HG02938 (cell line): ENCODE measurements at regions not wholly inside any gene's neighbourhood (a gene's known extent, or its start where the extent isn't known, plus 50 kb on each side); places are given as distances from the start of the nearest gene placed in this dataset.

ENCODE experiments used
- ATAC-seq: cut with Tn5 transposase; IDR thresholded peaks from one replicate; pipeline ENCODE4 v1.9.1; 2021; ENCODE audit warnings: mild to moderate bottlenecking, moderate library complexity; ENCODE audit not compliant: unreplicated experiment

DNA sequence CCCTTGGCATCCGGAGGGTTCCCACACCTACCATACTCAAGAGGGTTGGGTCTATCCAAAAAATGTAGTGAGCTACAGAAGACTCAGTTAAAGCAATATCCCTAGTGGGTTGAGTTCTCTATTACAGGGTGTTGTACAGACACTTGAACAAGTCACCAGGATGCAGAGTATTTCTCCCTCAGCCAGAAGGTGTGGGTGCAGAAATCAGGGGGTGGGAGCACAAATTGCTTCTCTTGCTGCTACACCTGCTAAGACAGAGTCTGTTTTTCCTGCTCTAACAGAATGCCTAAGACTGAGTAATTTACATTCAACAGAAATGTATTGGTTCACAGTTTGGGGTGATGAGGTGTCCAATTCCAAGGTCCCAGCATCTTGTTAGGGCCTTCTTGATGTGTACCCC is 433.4 kb downstream of the TCERG1L start:
- ATAC-seq = no peak

DNA sequence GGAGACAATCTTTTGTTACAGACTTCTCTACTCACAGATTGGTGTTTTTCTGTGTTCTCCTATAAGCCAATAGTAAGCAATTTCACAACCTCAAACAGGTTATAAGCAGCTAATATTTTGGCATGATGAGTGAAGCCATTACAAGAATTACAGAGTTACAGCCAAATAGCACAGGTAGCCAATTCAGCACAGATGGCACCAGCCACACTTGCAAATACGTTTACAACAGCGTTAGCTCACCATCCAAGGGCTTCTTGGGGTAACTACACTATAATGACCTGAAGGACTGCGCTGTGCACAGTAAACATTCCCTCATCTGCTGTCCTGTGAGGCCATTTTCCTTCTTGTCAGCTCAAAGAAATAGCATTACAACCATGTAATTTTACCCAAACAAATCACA is 428.6 kb downstream of the TCERG1L start:
- no peak for ATAC-seq

DNA sequence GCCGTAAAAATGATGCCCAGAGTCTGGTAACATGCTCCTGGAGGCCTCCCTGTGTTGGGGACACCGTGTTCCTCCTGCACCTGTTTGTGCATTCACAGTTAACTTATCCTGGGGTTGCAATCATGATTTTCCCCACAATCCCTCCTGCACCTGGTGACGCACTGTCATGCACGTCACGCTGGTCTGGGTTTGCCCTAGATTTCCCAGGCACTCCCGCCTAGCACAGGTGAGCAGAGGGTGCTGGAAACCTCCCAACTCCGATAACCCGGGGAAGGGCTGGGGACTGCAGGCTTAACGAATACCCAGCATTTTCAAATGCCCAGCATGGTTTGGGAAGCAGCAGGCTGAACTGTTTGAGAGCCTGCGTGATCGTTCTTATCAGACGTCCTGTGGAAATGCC is 427.1 kb downstream of the TCERG1L start:
- ATAC-seq = no peak

DNA sequence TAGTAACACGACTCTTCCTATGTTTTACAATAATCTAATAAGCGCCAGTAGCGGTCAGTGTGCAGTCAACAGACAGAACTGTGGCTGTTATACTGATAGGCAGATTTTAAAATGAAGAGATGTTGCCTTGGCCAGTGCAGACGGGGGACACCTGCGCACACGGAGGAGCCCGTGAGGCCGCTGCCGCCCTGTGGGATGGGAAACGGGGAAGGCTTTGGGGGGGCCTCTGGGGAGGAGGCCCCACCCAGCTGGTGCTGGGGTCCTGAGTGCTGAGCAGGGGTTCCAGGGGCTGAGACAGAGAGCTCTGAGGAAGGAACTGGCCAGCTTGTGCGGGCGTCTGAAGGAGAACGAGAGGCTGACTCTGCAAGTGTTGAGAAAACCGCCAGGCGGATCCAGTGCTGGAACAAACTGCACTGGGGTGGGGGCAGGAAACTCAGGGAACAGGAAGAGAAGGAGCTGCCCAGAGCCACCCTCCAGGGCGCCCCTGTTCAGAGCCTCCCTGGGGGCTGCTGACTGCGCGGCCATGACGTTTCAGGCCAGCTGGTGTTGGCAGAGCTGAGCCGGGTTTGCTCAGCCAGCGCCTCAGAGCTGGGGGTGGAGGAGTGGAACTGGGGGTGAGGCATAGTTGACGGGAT is 426.4 kb downstream of the TCERG1L start:
- ATAC-seq = no peak

DNA sequence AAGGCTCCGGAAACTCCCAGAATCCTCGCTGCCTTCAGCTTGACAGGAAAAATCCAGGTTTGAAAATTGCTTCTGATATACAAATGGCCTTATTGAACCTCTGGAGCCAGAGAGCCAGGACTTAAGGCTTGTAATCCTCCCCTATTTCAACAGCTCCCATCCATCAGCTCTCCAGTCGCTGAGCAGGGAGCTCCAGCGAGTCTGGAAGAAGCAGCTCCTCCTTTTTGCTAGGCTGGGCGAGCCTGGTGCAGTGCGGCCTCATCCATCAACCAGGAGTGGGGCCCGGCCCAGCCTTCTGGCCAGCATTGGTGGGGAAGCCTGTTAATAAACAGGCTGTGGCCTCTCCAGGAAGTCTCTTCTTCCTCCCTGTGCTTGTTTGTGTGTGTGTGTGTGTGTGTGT is 424.4 kb downstream of the TCERG1L start:
- ATAC-seq = no peak

DNA sequence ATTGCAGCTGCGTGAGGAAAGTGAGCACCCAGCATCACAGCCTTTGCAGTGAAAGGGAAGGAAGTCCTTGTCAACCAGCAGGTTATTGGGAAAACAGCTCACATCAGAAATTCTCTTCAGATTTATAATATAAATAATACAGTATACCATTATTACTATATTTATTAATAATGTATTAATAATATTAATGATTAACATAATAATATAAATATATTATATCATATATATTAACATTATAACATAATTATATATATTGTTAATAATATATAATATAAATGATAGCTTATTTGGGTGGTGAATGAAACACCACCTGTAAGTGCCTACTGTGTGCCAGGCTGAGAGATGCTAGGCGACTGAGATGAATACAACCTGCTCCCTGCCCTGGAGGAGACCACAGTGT is 423.0 kb downstream of the TCERG1L start:
- no peak for ATAC-seq

DNA sequence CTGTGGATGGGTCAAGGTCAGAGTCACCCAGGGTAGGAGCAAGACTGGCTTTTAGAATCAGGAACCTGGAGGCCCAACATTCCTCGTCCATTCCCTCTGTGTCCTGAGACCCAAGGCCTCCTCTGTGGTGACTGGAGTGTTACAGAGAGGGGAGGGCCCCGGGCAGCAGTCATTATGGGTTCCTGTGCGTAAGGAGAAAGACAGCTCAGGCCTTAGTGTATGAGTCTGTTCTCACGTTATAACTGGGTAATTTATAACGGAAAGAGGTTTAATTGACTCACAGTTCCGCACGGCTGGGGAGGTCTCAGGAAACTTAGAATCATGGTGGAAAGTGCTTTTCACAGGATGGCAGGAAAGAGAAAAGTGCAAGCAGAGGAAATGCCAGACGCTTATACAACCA is 422.3 kb downstream of the TCERG1L start:
- no peak for ATAC-seq

DNA sequence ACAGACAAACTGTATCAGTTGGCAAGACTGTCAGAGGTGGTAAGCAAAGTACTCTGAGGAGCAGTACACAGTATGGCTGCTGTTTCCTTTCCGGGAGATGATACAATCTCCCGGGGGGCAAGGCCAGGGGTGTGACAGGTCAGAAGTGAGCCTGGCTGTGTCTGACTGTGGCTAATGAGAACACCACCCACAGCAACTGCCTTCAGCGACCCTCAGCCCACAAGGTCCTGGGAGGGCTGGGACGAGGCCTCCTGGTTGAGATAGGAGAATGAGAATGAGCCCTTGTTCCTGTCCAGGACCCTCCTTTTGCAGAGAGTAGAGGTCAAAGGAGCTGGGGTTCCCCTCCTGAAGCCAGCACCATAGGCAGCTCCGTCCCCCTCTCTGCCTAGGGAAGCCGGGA is 421.7 kb downstream of the TCERG1L start:
- no peak for ATAC-seq

DNA sequence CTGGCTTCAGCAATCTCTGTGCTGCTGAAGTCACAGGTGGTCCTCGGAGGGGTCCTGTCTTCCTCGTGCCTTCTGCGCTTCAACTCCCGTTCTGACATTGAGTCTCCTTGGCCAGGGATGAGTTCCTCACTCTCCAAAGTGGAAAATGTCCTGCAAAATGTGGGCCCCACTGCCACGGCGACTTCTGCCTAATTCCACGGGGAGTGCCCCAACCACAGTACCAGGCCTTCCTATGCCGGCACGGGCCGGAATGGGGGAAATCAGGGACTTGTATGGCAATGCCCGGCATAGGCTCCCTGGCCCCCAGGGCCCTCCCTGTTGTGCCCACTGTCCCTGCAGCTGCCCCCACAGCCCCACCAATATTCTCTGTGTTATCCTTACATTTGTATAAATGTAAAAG is 420.5 kb downstream of the TCERG1L start:
- ATAC-seq = no peak

DNA sequence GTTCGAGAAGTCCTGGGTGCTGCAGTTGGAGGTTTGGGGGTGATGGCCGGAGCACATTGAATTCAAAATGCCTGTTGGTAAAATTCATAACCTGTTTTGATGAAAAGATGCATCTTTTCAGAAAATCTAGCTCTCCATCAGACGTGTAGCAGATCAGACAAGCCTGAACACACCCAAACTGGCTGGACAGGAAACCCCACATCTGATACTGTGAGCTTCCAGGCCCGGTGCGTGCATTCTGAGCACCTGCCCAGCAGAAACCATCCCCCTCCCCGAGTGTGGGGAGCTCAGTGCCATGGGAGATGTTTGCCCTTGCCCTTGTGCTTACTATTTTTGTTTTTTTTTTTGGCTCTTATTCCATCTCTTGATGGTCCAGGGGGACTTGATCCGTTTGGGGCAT is 417.1 kb downstream of the TCERG1L start:
- no peak for ATAC-seq

DNA sequence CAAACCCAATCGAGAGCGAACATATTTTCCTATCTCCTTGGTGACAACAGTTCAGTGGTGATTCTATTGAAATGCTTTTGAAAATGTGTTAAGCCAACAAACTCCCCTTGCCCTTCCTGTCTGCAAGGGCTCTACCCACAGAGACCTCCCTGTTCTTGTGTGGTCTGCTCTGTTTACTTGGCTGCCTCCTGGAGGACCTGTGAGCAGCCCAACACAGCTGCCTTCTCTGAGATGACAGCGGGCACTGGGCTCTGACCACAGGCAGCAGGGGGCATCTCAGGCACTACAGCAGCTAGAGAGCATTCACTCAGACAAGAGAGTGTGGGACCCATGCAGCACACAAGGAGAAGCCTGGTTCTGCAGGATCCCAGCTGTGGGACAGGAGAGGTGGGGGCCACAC is 416.4 kb downstream of the TCERG1L start:
- no peak for ATAC-seq

DNA sequence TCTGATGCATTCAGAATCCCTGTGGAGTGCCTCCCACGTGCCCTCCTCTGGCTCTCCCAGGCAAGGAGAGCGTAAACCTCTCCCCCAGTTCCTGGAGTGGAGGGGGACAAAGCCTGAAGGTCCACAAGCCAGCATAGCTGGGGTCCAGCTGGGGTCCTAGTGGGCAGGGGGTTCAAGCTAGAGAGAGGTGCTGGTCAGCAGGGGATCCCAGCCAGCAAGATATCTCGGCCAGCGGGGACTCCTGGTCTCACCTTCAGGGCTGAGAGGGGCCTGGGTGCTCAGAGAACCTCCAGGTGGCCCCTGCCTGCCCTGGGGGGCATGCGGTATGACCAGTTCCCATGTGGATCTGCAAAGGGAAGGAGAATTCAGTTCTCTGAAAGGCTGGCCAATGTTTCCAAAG is 413.7 kb downstream of the TCERG1L start:
- no peak for ATAC-seq

DNA sequence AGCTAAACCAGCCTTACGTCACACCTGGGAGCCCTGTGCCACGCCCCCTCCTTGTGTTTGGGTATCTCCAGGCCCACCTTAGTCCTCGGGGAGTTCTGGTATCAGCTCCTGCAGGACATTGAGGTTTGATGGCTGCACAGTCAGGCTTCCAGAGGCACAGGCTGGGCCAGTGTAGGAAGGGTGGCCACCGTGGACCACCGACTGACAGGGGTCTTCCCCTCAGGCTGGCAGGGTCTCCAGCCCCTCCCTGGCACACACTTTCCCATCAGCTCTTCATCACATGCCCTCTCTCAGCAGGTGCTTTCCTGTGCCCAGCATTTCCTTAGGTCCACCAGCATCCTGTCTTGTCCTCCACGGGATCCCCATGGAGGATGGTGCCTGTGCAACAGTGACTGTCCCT is 413.1 kb downstream of the TCERG1L start:
- no peak for ATAC-seq

DNA sequence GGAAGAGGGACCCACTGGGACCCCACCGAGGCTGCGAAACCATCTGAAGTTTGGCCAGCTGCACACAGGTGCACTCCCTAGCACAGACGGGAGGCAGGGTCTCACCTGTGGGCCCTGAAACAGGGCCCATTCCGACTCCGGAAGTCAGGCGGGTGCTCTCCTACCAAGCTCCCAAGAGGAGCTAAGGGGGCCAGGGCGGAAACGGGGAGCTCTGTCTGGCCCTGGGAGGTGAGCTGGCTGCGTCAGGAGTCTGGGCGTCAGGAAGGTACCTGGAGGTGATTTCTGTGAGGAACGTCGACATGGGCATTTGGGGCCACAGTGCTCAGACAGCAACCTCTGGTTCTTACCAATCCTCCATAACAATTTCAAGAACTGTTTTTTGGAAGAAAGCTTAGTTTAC is 411.7 kb downstream of the TCERG1L start:
- ATAC-seq = no peak

DNA sequence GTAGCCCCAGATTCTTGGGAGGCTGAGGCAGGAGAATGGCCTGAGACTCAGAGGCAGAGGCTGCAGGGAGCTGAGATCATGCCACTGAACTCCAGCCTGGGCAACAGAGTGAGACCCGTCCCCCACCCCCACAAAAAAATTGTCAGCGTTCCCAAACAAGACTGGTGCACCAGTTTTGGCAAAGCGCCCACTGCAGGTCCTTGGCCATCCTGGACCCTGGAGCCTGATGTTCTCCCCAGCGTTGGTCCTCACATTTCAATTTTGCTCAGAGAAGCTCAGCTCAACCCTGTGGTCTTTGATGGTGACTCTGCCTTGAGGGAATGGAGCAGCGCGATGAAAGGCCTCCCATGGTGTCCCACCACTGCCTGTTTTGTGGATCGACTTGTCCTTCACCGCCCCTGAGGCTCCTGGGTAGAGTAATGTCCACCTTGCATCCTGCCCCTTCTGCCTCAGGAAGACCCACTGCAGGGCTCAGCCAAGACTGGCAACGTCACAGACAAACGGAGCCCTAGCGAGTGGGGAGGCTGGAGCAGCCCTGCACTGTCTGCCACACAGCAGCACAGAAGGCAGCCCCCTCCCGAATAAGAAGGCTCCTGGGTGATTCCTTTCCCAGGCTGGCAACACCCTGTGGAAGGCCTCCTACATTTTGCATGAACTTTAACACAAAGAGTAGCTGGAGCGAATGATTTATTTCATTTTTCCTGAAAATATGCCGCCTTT is 410.9 kb downstream of the TCERG1L start:
- ATAC-seq = no peak

DNA sequence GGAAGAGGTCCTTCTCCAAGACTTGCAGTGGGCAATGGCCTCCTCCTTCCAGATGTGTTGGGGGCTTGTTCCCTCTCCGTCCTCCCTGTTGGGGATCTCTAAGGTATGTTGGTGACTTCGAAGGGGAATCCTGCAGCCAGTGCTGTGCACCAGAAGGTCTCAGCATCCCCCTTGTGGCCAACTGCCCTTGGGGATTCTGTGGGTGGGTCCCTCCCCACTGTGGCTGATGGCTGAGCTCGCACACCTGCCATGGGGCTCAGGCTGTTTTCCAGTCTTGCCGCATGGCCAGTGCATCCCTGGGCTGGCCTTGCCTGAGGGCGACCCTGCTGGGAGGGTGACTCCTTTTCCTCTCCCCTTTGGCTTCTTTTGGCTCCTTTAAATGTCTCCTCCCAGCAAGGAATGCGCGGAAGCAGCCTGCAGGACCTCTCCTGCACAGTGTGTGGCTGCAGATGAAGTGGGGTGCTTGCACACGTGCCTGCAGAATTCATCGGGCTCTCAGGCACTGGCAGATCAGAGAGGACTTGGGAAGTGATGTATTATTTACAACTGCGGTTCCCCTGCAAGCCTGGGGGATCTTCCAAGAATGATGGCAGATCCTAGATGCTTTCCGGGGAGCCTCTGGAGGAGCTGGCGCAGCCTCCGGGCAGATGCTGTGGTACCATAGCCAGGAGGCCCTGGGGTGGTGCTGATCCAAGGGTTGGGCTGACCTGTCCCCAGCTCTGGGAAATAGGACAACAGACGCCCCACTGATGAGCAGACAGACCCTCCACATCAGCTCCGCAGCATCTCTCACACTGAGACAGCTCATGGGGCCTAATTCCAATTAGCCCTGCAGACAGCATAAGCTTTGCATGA is 410.0 kb downstream of the TCERG1L start:
- ATAC-seq = no peak

DNA sequence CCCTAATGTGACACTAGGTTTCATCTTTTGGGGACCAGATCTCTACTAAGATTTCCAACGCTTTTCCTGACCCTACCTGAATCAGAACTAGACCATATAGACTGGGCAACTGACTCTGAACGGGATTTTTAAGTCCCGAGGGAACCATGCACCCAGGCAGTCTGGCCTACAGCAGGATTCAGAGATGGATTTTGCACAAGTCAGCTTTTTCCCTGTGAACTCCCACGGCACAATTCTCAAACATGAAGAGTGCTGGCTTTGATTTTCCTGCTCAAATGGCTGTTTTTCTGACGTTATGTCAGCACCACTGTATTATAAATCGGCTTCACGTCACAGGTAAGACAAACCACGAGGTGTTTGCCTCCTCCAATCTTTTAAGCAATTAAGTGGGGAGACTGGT is 409.1 kb downstream of the TCERG1L start:
- ATAC-seq = no peak

DNA sequence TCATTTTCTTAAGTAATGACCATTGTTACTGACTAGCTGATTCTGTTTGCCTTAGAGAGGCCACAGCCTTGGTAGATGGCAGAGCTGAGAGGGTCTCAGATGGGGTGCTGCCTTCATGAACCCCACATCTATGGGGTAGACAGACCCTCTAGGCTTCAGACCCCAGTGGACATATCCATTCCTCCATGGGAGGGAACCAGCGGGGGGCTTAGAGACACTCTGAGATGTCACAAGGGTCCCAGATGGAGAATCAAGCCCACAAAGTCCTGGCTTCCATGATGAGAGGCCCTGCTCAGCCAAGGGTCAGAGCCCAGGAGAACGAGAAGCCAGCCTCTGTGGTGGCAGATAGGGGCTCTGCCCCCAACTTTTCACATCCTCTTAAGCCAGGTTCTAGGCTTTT is 408.6 kb downstream of the TCERG1L start:
- ATAC-seq = no peak

DNA sequence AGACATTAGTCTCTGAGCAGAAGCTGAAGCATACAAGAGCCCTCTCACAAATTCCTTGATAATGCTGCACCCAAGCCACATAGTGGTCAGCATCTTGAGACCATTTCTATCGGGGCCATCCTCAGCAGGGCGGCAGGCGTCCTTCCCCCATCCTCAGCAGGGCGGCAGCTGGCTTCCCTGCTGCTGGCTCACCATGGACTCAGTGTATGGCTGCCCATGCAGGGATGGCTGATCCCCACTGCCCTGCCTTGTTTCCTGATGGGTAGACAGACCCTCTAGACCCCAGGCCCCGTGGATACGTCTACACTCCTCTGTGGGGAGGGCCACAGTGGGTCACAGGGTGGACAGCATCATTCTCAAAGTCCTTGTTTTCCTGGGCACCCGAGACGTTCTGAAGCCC is 406.8 kb downstream of the TCERG1L start:
- ATAC-seq = no peak

DNA sequence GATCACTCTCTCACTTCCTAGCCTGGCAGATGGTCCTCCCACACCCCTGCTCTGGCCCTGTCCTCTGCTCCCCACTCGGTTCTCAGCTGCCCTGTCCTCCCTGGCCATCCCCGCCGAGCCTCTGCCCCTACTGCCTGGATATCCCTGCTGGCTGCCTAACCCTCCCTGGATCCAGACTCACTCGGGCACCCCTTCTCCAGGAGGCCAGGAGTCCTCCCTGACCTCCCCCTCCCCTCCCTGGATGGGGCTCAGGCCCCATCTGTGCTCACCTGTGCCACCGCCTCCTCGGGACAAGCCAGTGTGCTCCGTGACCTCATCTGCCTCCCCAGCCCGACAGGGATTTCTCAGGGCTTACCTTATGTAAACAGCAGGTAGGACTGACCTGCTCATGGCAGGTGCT is 406.1 kb downstream of the TCERG1L start:
- no peak for ATAC-seq

DNA sequence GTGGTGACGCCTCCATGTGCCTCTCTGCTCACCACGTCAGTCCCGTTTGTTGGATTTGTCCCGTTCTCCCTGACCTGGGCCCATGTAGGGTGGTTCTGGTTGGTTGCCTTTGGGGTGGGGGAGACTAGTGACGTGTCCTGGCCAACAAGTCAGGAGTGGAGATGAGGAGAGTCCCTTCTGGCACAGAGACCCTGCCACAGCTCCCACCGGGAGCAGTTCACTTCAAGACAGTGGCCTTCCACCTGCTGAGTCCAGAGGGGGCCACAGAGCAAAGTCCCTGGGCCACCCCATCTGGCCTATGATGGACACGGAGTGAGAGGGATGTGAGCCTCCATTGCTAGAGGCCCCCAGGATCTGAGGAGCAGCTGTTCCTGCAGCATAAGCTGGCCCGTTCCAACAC is 405.6 kb downstream of the TCERG1L start:
- ATAC-seq = no peak

DNA sequence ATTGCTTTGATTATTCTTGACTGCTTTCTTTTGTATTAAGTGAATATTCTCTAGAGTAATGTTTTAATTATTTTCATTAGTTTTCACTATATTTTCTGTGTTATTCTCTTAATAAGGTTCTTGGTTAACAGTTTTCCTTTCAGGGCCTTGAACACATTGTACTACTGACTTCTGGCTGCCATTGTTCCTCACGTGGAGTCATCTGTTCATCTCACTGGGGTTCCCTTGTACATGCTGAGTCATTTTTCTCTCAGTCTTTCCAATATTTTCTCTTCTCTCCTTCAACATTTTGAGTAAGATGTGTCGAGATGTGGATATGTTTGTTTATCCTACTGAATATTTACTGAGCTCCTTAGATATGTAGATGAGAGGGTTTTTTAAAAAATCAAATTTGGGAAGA is 400.7 kb downstream of the TCERG1L start:
- ATAC-seq = no peak
